AG04449 (cell line): ENCODE measurements at regions not wholly inside any gene's neighbourhood (a gene's known extent, or its start where the extent isn't known, plus 50 kb on each side); places are given as distances from the start of the nearest gene placed in this dataset.

Experiments
- CTCF ChIA-PET: fragments of 350-600 bp; formaldehyde crosslinking; extraction: SDS; loops from one replicate; lab custom pipeline; 2021; ENCODE audit warnings: antibody characterized with exemption; lab: Yijun Ruan, JAX
- POLR2A ChIA-PET: fragments of 400-600, 350-600 bp; formaldehyde crosslinking; extraction: SDS; loops from one replicate; lab custom pipeline; 2020; ENCODE audit warnings: antibody characterized with exemption, inconsistent platforms; lab: Yijun Ruan, JAX
- DNase-seq: peaks from one replicate; pipeline ENCODE4 v3.0.0-alpha.2; 2010; ENCODE audit warnings: low read depth, low spot score
- H3K4me3 ChIP-seq: 2 replicates; pipeline ENCODE4 v1.5.1; 2011; ENCODE audit warnings: low read depth, mild to moderate bottlenecking, control low read depth, low read length
- CTCF ChIP-seq: IDR thresholded peaks from one replicate; pipeline ENCODE4 v1.5.1; 2011; ENCODE audit warnings: mild to moderate bottlenecking, moderate library complexity, low read length, control low read depth, inconsistent platforms; ENCODE audit not compliant: insufficient read depth; ENCODE audit errors: missing control alignments

GRCh38 chr1:47630346-47630745 lies 192.5 kb downstream of the FOXD2 start:
- no peak for TF ChIP-seq CTCF
- DNase-seq: no peak
- ChIA-PET POLR2A (no interaction called here), CTCF (no interaction called here)
- H3K4me3 ChIP-seq: no peak overlapping the region

GRCh38 chr1:47631411-47631995 lies 193.7 kb downstream of the FOXD2 start:
- CTCF ChIA-PET: no interaction called here
- DNase-seq: no peak
- no peak overlapping the region for H3K4me3 ChIP-seq
- POLR2A ChIA-PET: no interaction called here
- TF ChIP-seq CTCF: no peak

DNA sequence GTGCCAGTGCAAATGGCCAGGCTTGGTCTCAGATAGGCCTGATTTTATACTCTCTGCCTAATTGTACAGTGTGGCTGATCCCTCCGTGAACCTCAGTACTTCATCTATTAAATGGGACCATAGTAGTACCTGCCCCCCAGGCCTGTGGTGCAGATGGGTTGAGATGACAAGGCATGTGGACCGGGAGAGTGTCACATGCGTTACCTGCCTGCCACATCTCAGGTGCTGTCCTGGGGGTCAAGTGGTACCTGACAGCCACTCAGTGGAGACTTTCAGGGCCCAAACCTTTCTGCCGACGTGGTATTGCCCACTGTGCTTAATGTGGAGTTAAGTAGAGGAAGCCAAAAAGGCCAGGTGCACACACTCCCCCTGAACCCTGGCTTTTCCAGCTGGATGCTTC lies 197.3 kb downstream of the FOXD2 start:
- ChIA-PET POLR2A (no interaction called here), CTCF (no interaction called here)
- no peak for DNase-seq
- TF ChIP-seq CTCF: no peak
- H3K4me3 ChIP-seq: no peak overlapping the region

- CTCF ChIA-PET: no interaction called here
- DNase-seq: no peak
- no peak overlapping the region for H3K4me3 ChIP-seq
- no peak for TF ChIP-seq CTCF
- POLR2A ChIA-PET: no interaction called here
Measured at GRCh38 chr1:47635597-47635996, 197.8 kb downstream of the FOXD2 start.

DNA sequence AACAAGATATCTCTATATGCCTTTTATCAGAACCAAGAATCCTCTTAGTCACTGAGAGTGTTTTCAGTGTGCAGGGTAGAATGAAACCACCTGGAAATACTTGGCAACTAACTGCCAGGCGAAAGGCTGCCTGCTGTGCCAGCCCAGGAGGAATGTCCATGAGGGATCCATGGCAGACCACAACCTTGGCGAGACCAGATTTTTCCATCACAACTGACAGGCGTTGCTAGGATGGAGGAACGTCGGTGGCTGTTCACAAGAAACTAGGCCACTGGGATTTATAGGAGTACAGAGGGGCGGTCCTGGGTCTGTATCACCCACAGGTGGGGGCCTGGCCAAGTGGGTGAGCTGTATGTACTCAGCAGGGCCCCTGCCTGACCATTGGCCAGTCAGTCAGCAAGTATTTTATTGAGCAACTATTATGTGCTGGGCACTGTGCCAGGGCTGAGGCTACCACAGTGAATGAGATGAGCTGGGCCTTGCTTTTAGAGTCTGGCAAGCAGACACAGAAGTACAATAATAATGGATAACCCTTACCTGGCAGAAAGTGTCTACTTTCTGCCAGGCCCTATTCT lies 199.4 kb downstream of the FOXD2 start:
- ChIA-PET CTCF (no interaction called here), POLR2A (no interaction called here)
- no peak overlapping the region for H3K4me3 ChIP-seq
- TF ChIP-seq CTCF: no peak
- no peak for DNase-seq

DNA sequence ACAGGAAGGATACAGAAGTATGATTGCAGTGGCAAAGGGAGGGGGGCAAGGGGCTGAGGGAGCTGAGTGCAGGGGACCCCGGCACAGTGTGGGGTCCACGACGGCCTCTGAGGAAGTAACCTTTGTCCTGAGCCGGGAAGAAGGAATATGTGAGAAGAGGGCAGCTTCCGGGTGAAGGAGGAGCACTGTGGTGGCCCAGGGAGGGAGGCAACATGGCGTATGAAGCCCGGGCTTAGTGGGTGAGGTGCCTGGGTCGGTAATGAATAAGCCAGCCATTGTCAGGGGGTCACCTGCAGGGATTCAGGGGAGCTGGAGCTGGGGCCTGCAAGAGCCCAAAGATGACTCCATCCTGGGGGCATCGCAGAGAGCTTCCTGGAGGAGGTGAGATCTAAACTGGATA lies 200.4 kb downstream of the FOXD2 start:
- POLR2A ChIA-PET: no interaction called here
- CTCF ChIA-PET: no interaction called here
- TF ChIP-seq CTCF: no peak
- no peak for DNase-seq
- no peak overlapping the region for H3K4me3 ChIP-seq
